HG02884 (cell line): ENCODE measurements at regions not wholly inside any gene's neighbourhood (a gene's known extent, or its start where the extent isn't known, plus 50 kb on each side); places are given as distances from the start of the nearest gene placed in this dataset.
"Not testable (repeated sequence)": the region's sequence is repeated elsewhere in the genome, so short reads cannot be mapped to it uniquely, and the experiment has no call there.

Experiments
- ATAC-seq: cut with Tn5 transposase; IDR thresholded peaks from one replicate; pipeline ENCODE4 v1.9.1; 2021; ENCODE audit warnings: mild to moderate bottlenecking, moderate library complexity; ENCODE audit not compliant: unreplicated experiment

DNA sequence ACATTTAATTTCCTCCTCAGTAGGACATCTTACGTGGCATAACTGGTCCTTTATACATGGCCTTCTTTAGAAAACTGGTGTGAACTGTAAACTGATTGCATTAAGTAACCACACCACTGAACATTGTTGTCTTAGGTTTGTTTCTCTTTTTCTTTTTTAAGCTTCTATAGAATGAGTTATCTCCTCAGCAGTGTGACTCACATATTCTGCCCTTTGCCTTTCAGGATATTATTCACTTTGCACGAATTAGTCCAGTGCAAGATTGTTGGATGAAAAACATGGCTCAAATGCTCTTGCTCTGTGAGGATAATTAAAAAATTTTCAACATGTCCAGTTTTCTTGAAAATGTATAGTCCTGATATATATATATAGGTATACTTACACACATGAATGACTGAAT lies 147.6 kb downstream of the KBTBD8 start:
- no peak for ATAC-seq

DNA sequence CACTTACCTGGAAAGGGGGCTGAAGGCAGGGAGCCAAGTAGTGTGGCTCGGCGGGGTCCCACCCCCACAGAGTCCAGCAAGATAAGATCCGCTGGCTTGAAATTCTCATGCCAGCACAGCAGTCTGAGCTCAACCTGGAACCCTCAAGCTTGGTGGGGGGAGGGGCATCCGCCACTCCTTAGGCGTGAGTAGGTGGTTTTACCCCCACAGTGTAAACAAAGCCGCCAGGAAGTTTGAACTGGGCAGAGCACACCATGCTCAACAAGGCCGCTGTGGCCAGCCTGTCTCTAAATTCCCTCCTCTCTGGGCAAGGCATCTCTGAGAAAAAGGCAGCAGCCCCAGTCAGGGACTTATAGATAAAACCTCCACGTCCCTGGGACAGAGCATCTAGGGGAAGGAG lies 156.3 kb downstream of the KBTBD8 start:
- no peak for ATAC-seq

DNA sequence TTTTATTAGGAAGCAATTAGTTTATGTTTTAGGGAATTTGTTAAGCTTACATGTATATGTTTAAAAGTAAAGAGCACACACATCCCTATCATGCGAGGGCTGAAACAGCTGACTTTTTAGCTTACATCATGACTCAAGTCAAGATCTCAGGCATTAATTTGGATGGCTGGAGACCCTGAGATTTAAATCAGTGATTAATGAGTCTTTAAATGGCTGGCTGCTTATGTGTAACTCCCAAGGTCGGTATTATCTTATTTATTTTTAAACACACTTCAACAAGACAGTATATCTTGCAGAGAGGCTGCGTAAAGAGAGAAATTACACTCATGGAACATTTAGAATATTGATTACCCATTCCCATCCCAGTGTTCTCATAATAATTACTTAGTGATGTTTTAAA lies 169.4 kb downstream of the KBTBD8 start:
- no peak for ATAC-seq

DNA sequence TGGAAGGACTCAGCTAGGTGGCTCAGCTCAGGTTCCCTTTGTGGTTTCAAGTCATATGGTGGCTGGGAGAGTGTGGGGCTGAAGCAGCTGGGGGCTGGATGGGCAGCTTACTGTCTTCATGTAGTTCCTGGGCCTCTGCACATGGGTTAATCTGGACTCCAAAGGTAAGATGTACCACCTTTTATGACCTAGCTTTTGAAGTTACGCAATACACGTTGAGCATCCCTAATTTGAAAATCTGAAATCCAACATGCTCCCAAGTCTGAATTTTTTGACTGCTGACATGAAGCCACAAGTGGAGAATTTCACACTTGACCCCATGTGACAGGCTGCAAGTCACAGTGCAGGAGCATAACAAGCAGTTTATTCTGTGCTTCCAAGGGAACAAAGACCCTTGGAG lies 173.7 kb downstream of the KBTBD8 start:
- no peak for ATAC-seq

DNA sequence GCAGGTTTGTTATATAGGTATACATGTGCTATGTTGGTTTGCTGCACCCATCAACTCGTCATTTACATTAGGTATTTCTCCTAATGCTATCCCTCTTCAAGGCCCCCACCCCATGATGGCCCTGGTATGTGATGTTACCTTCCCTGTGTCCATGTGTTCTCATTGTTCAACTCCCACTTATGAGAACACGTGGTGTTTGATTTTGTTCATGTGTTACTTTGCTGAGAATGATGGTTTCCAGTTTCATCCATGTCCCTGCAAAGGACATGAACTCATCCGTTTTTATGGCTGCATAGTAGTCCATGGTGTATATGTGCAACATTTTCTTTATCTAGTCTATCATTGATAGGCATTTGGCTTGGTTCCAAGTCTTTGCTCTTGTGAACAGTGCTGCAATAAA lies 175.0 kb downstream of the KBTBD8 start:
- ATAC-seq = not testable (repeated sequence)

DNA sequence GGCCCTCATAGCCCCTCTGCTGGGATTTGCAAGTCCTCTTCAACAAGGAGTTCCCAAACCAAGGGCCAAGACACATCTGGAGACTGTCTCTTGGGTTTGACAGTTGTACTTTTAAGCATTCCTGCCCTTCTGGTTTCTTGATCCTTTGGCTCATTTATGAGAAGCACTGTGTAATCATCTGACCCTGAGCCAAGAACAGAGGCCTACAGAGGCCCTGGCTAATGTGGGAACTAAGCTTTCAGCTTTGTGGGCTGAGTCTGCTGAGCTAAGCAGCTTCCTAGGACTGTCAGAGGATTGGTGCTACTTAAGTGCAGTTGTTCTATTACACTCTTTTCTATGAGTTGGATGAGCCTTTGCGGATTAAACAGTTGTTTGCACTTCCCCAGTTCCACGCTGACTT lies 178.3 kb downstream of the KBTBD8 start:
- no peak for ATAC-seq

DNA sequence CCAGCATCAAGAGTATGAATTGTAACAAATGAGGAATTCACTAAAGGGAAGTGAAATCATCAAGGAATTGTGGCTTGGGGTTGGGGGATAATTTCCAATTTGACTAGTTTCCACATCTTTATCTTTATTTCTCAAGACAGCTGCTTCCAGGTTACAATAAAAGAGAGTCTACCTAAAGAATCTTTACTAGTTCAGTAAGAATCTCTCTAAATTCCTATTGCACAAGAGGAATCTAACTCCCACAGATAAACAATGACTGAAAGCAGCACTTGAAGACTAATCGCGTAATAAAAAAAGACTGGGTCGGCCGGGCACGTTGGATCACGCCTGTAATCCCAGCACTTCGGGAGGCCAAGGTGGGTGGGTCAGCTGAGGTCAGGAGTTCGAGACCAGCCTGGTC lies 194.4 kb downstream of the KBTBD8 start:
- ATAC-seq = no peak

DNA sequence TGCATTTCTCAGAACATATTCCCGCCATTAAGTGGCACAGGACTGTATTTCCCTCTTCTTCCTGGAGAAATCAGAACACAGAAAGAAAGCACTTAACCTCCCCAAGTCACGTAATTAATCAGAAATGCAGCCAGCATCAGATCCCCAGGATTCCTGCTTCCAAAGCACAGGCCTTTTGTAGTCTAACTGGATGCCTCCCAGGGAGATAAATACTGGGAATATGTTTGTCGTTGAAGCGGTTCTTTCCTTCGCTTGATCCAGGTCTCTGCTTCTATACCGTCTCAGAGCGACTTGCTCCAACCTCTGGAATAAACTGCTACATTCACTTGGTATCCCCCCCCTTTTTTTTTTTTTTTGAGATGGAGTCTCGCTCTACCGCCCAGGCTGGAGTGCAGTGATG lies 198.6 kb downstream of the KBTBD8 start:
- no peak for ATAC-seq

DNA sequence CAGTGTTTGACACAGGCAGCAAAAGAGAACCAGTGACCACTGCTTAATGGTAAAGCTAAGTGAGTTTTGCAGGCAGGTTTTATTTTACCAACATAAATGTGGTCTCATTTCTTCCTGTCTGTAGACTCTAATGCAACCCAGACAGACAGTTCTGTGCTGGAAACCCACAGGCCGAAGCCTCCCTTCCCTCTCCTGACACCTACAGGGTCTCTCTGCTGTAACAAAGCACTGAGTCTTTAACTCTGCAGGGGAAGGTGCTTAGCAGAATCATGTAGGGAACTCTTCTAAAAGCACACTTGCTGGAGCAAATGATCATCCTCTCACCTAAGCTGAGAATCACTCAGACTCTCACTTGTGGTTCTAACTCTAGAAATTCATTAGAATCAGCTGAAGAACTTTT lies 200.3 kb downstream of the KBTBD8 start:
- no peak for ATAC-seq

DNA sequence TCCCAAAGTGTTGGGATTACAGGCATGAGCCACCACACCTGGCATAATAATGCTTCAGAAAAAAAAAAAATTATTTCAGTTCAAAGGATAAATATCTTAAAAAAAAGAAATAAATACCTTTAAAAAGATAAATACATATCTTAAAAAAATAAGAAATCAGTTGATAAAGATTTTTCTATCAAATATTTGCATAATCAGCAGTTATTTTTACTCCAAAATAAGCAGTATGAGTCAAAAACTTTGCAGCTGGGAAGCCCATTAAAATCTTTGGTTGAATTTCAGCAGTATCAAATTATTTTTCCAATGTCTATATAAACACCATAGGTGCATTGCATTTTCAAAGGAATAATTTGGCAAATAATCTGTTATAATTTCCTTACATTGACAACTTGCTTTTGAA lies 202.5 kb downstream of the KBTBD8 start:
- no peak for ATAC-seq

DNA sequence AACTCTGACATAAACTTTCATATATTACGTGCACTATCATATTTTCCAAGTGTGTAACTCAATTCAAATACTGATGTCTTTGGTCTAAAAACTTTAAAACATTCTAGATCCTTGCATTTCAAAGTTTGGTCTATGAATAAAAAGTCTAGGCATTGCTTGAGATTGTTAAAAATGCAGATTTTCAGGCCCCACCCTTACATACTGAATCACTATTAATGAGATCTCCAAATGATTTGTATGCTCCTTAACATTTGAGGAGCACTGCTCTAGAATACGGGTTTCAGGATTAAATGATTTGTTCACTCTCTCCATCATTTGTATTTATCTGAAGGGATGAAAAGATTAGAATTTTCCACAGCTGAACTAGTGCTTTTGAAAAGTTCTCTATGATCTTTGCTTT lies 202.9 kb downstream of the KBTBD8 start:
- no peak for ATAC-seq

DNA sequence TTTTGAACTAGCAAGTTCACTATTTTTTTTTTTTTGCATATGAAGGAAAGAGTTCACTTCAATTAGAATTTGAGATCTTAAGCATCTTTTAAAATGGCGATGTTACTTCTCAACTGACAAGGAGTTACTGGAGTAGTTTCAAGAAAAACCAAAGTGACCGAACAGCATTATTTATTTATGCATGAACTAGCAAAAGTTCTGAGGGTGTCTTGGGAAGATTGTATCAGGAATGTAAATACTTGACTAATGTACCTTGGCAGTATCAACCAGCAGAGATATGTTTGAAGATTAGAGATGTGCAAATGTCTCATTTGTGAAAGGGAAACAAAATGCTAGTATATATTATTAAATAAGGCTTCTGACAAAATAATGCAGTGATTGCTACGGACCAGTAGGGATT lies 203.9 kb downstream of the KBTBD8 start:
- ATAC-seq = no peak

DNA sequence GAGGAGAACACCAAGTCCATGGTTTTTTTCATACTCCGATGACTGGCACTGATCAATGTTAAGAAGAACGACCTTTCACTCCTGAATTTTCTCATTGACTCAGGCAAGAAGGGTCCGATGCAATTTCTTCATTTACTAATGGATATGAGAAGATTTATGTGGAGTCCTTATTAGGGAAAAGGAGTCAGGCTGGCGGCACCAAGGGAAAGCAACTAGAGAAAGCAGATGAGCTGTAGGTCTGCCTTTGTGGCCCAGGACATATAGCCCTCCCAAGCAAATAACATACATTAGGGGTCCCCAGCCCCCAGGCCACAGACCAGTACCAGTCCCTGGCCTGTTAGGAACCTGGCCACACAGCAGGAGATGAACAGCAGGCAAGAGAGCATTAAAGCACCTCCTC lies 206.8 kb downstream of the KBTBD8 start:
- no peak for ATAC-seq

DNA sequence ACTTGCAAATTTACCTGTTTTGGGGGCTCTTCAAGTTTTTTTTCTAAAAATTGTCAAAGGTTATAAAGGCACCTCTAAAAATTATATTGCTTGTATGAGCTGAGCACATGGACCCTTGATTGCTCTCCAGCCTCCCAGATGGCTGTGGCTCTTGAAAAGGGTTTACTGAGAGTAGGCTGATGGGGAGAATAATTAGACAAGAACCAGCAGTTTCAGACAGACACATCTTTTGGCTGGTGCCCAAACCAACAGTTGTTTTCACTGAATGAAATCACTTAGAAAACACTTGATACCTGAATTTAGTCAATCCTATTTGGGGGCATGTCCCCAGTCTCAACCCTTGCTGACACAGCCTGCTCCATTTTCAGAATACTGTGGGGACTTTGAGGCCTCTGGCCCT lies 217.6 kb downstream of the KBTBD8 start:
- ATAC-seq = no peak

DNA sequence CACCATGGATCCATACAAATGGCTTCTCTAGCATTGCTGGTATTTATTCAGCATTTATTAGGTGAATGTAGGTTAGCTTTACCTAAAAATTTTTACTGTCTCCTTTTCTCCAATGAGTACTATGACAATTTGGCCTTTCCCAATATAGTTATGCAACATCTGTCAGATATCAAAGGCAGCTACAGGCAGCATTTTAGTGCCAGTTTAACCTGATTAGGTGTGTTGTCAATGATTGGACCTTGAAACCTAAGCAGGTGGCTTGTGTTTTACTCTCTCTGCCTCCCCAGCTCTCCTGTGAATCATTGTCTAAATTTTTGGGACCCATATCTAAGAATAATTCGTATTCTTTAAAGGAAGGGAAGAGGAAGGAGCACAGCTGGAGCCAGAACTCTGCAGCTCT lies 228.9 kb downstream of the KBTBD8 start:
- ATAC-seq = no peak

DNA sequence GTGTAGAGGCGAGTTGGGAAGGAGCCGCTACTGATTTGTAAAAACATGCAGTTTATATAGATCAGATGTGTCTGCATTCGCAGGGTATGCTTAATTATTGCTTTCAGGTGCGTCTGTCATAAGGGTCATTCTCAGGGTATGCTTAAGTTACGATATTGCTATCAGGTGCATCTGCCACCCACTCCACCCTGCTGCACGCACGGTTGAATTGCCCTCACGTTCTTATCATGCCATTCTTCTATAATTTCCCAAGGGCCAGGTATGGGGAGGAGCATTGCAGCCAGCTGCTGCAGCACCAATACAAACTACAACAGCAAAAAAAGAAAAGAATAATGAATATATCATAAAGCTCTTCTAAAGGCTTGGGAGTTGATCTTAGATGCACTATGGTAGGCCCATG lies 230.0 kb downstream of the KBTBD8 start:
- no peak for ATAC-seq

DNA sequence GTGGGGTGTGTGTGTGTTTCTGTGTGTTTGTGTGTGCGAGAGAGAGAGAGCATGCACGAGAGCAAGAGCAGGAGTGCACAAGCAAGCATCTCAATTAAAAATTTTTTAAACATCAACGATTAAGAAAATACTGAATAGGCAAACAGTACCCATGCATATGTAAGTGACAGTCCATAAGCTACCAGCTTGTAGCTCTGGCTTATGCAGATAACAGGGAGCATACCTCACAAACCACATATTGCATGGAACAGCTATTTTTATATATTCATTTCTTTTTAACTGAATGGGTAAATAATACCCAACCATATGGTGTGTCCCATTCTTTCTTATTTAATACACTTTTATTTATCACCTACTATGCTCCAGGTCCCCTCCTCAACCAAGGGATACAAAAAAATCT lies 234.5 kb downstream of the KBTBD8 start:
- no peak for ATAC-seq

DNA sequence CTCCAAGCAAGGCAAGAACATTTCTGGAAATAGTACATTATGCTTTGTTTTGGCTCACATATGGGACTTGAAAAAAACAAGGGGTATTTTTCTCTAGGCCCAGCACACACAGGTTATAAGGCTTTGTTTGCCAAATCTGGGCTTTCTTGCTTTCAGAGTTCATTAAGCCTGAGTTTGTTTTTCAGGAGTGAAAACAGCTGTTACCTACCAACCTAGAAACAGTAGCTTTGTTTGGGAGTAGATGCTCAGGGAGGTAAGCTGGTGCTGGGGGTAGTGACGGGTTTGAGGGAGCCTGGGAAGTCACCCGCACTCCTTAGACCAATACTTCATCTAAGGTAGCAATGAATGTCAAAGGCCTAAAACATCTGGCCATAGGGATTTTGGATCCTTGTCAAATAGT lies 241.2 kb downstream of the KBTBD8 start:
- ATAC-seq = no peak

DNA sequence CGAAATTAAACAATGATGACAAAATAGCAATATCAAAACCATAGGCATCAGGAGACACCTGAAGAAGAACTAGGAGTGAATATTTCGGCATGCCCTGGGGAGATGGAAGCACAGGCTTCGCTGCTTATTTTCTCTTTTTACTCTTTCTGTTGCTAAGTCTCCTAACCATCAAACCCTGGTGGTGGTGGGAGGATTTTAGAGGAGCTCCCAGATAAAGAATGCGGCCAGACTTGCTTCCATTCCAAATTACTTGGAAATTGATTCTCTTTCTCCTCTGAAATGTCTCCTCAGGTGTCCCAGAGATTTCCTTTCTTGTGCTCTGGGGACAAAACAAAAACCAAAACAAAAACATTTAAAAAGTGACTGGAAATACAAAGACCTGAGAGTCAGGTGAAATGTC lies 243.0 kb downstream of the KBTBD8 start:
- no peak for ATAC-seq

DNA sequence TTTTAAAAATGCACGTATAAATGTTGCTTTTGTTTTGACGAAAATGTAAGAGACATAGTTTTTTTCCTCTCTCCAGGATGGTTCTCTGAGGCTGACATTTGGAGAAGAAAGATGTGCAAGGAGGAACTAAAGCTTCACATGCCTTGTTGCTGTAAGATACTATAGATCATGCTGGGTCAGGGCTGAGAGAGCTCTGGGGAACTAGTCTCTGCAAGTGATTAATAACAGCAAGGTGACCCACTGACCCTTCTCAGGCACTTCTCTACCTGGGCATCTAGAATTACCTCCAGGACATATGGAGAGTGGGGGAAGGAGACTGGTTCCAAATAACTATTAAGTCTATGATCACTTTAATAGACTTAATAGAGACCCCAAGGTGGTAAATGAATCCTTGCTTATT lies 246.0 kb downstream of the KBTBD8 start:
- no peak for ATAC-seq

DNA sequence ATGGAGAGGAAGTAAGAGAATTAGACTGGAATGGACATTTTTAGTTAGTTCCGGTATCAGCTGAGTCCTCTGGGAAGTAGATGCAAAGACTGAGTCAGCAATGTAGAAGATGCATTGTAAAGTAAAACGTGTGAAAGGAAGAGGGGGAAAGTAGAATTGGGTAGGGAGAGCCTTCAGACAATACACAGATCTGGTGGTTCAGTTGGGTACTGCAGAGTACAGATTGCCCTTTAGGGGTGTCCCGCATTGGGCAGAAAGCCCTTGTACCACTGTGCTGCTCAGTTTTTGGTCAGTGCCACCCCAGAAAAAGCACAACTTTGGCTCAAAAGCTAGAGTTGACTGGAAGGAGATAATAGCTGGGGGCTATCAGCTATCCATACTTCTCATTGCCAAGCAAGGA lies 247.4 kb downstream of the KBTBD8 start:
- ATAC-seq = no peak

DNA sequence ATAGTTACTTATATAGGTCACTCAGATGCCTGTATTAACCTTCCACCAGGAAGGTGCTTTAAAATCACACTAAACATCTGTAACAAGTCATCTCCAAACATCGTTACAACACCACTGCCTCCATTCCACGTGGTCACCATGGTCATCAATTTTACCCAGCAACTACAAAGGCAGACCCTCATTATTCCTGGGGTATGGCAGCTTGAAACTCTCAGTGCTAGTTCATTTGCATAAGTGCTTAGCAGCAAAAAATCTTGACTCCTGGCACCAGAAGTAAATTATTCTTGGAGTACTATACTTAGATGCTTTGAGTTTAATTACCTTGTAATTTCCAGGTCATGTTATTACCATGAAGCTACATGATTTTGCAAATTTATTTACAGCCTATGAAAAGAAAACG lies 250.6 kb downstream of the KBTBD8 start:
- no peak for ATAC-seq

DNA sequence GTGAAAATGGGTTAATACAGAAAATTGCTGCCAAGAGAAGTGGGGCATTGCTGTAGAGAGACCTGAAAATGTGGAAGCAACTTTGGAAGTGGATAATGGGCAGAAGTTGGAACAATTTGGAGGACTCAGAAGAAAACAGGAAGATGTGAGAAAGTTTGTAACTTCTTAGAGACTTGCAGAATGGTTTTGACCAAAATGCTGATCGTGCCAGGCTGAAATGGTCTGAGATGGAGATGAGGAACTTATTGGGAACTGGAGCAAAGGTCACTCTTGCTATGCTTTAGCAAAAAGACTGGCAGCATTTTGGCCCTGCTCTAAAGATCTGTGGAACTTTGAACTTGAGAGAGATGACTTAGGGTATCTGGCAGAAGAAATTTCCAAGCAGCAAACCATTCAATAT lies 254.8 kb downstream of the KBTBD8 start:
- not testable (repeated sequence) for ATAC-seq

DNA sequence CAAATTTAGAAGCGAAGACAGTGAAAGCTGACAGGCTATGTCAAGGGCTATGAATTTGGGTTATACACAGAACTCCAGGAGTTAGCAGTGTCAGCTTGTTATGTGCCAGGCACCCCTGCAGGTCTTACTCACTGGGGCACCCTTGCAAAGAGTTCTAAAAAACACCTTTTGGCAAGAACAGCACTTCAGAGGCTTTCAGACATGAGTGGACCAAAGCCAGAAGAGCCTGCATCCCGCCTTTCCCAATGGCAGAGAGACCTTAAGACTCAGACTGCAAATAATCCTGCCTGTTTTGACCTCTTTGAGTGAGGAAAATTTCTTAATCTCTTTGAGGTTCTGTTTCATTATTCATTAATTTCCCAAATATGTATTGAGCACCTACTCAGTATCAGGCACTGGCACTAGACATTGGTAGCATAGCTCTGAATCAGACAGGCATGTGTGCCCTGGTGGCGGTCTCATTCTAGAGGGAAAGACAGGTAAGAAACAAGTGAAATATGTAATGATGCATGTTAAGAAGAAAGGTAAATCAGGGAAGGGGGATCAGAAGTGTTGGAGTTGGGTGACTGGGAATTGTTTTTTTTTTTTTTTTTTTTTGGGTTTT lies 280.0 kb downstream of the KBTBD8 start:
- no peak for ATAC-seq
